ENCODE measurements at regions not wholly inside any gene's neighbourhood (a gene's known extent, or its start where the extent isn't known, plus 50 kb on each side); places are given as distances from the start of the nearest gene placed in this dataset.

GRCh38 chr2:146949400-146949799 lies 895.4 kb upstream of the ACVR2A start:
- intact Hi-C loops (cut with DNase I; ENCODE audit: low total_unique reads) = no loop called here
- Histone ChIP-seq H3K27ac (no peak overlapping the region), H3K27me3 (no peaks in the 10 kb centered on the region), H3K36me3 (no peaks in the 10 kb centered on the region), H3K4me1 (no peaks in the 10 kb centered on the region), H3K4me3 (no peak overlapping the region), H3K9me3 (no peaks in the 10 kb centered on the region)
- DNase-seq (ENCODE audit: low spot score in 2 of 2) = no peak
- TF ChIP-seq CTCF (IDR thresholded peaks at IDR 0.05) (no peak), POLR2AphosphoS5 (IDR thresholded peaks at IDR 0.05) (no peak), POLR2A (IDR thresholded peaks at IDR 0.05) (no peak)

- H3K27me3 ChIP-seq = no peaks in the 10 kb centered on the region
- H3K27ac ChIP-seq = no peak overlapping the region
- intact Hi-C loops (cut with DNase I; ENCODE audit: low total_unique reads) = no loop called here
- H3K4me3 ChIP-seq = no peak overlapping the region
- no peak for DNase-seq (ENCODE audit: low spot score in 2 of 2)
- H3K36me3 ChIP-seq = no peaks in the 10 kb centered on the region
- no peaks in the 10 kb centered on the region for H3K9me3 ChIP-seq
- no peaks in the 10 kb centered on the region for H3K4me1 ChIP-seq
- TF ChIP-seq POLR2A (IDR thresholded peaks at IDR 0.05) (no peak), CTCF (IDR thresholded peaks at IDR 0.05) (no peak), POLR2AphosphoS5 (IDR thresholded peaks at IDR 0.05) (no peak)
Observed at GRCh38 chr2:146944601-146945000, 900.2 kb upstream of the ACVR2A start.

- TF ChIP-seq CTCF (IDR thresholded peaks at IDR 0.05) = no peak
- TF ChIP-seq POLR2AphosphoS5 (IDR thresholded peaks at IDR 0.05) = no peak
- TF ChIP-seq POLR2A (IDR thresholded peaks at IDR 0.05) = no peak
- intact Hi-C loops (cut with DNase I; ENCODE audit: low total_unique reads) = no loop called here
- H3K27ac ChIP-seq = peak overlapping the region in 1 of 2 donors; percentile 66
Observed at GRCh38 chr2:146939991-146940685, 904.7 kb upstream of the ACVR2A start.

GRCh38 chr2:146934921-146935320 lies 909.9 kb upstream of the ACVR2A start:
- no peak for DNase-seq (ENCODE audit: low spot score in 2 of 2)
- Histone ChIP-seq H3K9me3 (peaks cover 3 to 24% of the 10 kb centered on the region in 2 donors), H3K4me1 (no peaks in the 10 kb centered on the region), H3K4me3 (no peak overlapping the region), H3K27ac (no peak overlapping the region), H3K36me3 (no peaks in the 10 kb centered on the region), H3K27me3 (no peaks in the 10 kb centered on the region)
- TF ChIP-seq CTCF (IDR thresholded peaks at IDR 0.05) = no peak
- no peak for TF ChIP-seq POLR2A (IDR thresholded peaks at IDR 0.05)
- no peak for TF ChIP-seq POLR2AphosphoS5 (IDR thresholded peaks at IDR 0.05)
- intact Hi-C loops (cut with DNase I; ENCODE audit: low total_unique reads) = no loop called here

More at GRCh38 chr2:146939991-146940685, 904.7 kb upstream of the ACVR2A start:
- H3K4me3 ChIP-seq = peak overlapping the region in 1 of 3 donors; percentile 7
- no peak for DNase-seq (ENCODE audit: low spot score in 2 of 2)
- H3K4me1 ChIP-seq = no peaks in the 10 kb centered on the region
- H3K36me3 ChIP-seq = no peaks in the 10 kb centered on the region
- no peaks in the 10 kb centered on the region for H3K27me3 ChIP-seq
- H3K9me3 ChIP-seq = peaks cover 0 to under 1% of the 10 kb centered on the region in 2 donors

- intact Hi-C loops (cut with DNase I; ENCODE audit: low total_unique reads) = no loop called here
- no peak for DNase-seq (ENCODE audit: low spot score in 2 of 2)
- Histone ChIP-seq H3K27me3 (no peaks in the 10 kb centered on the region), H3K36me3 (no peaks in the 10 kb centered on the region), H3K27ac (no peak overlapping the region), H3K9me3 (peaks cover 3 to 24% of the 10 kb centered on the region in 2 donors), H3K4me1 (no peaks in the 10 kb centered on the region), H3K4me3 (no peak overlapping the region)
- TF ChIP-seq POLR2A (IDR thresholded peaks at IDR 0.05) = no peak
- TF ChIP-seq POLR2AphosphoS5 (IDR thresholded peaks at IDR 0.05) = no peak
Observed at GRCh38 chr2:146931109-146931508, 913.7 kb upstream of the ACVR2A start.
